ENCODE measurements at regions not wholly inside any gene's neighbourhood (a gene's known extent, or its start where the extent isn't known, plus 50 kb on each side); places are given as distances from the start of the nearest gene placed in this dataset.

DNA sequence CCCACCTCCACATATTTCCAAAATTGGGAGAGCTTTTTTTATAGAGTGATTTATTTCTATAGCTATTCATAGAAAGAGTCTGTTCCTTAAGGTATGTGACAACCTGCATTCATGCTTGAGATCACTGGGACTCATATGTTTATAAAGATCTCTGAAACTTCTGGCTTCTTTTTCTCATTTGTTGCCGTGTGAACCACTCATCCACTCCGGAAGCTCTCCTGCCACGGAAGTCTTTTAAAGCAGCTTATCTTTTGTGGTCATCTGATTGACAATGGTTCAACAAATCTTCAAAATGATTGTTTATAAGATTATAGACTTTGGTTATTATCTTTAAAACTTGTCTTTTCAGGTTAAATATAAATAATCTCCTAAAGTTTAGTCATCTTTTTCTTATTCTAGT lies 260.5 kb downstream of the C3orf38 start:
- DNase-seq (ENCODE audit: low read depth) = no peak
- CTCF ChIA-PET = no interaction called here
- Histone ChIP-seq H3K27me3 (ENCODE audit: control insufficient read depth, insufficient read depth, low read length) (no peaks in the 10 kb centered on the region), H3K4me3 (ENCODE audit: low read depth, low read length) (no peak overlapping the region), H3K36me3 (ENCODE audit: control insufficient read depth, insufficient read depth, low read length) (no peaks in the 10 kb centered on the region)
- POLR2A ChIA-PET = no interaction called here
- TF ChIP-seq, protein P1, sequence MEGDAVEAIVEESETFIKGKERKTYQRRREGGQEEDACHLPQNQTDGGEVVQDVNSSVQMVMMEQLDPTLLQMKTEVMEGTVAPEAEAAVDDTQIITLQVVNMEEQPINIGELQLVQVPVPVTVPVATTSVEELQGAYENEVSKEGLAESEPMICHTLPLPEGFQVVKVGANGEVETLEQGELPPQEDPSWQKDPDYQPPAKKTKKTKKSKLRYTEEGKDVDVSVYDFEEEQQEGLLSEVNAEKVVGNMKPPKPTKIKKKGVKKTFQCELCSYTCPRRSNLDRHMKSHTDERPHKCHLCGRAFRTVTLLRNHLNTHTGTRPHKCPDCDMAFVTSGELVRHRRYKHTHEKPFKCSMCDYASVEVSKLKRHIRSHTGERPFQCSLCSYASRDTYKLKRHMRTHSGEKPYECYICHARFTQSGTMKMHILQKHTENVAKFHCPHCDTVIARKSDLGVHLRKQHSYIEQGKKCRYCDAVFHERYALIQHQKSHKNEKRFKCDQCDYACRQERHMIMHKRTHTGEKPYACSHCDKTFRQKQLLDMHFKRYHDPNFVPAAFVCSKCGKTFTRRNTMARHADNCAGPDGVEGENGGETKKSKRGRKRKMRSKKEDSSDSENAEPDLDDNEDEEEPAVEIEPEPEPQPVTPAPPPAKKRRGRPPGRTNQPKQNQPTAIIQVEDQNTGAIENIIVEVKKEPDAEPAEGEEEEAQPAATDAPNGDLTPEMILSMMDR (IDR thresholded peaks at IDR 0.05; ENCODE audit: insufficient read depth, low read depth, low read length) = no peak

DNA sequence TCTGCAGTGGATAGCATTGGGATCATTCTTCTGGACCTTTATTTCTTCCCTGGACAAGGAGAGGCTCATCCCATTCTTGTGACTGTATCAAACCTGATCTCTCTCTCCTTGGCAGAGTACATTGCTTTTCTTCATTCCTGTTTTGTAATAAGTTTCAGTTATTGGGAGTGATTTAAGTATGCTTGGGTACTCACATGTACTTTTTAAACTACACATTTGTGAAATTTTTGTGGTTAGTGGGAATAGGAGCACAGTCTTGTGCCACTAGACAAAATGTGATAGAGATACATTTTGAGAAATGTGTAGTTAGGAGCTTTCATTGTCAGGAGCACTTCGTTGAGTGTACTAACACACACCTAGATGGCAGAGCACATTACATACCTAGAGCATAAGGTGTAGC lies 262.6 kb downstream of the C3orf38 start:
- ChIA-PET CTCF (no interaction called here), POLR2A (no interaction called here)
- H3K4me3 ChIP-seq (ENCODE audit: low read depth, low read length) = no peak overlapping the region
- no peaks in the 10 kb centered on the region for H3K36me3 ChIP-seq (ENCODE audit: control insufficient read depth, insufficient read depth, low read length)
- TF ChIP-seq, protein P1 (IDR thresholded peaks at IDR 0.05; ENCODE audit: insufficient read depth, low read depth, low read length) = no peak
- no peaks in the 10 kb centered on the region for H3K27me3 ChIP-seq (ENCODE audit: control insufficient read depth, insufficient read depth, low read length)
- no peak for DNase-seq (ENCODE audit: low read depth)

DNA sequence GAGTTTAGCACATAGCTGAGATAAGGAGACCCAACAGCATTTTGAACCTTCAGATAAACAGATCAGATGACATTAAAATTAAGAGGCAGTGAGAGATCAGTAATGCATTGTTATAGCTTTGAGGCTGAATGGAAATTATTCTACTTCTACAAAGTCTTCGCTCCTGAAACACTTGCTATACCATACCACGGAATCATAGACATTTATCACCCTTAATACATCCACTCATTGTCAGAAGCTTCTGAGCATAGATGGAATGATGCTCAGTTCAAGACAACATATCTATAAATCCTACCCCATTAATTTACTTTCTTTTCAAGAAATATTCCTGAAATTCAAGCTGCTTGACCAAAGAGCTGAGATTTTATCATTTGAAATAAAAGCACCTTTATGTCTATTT lies 266.7 kb downstream of the C3orf38 start:
- no peak for DNase-seq (ENCODE audit: low read depth)
- TF ChIP-seq, protein P1 (IDR thresholded peaks at IDR 0.05; ENCODE audit: insufficient read depth, low read depth, low read length) = no peak
- H3K27me3 ChIP-seq (ENCODE audit: control insufficient read depth, insufficient read depth, low read length) = no peaks in the 10 kb centered on the region
- no peaks in the 10 kb centered on the region for H3K36me3 ChIP-seq (ENCODE audit: control insufficient read depth, insufficient read depth, low read length)
- ChIA-PET CTCF (no interaction called here), POLR2A (no interaction called here)
- no peak overlapping the region for H3K4me3 ChIP-seq (ENCODE audit: low read depth, low read length)

DNA sequence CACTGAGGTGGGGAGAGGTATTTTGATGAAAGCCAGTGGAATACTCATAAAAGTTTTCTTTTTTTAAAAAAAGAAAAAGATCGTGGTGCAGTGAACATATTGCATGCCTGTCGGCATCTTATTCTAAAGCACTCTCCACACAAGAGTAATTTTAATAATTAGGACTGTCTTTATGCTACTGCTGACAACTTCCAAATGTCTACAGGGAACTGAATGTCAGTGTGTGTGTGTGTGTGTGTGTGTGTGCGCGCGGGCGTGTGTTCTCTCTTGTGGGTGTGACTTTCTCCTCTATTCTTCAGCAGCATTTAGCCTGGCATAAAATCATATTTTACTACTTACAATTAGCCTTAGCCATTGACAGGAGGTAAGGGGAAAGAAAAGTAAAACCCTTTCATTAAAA lies 268.5 kb downstream of the C3orf38 start:
- CTCF ChIA-PET = no interaction called here
- POLR2A ChIA-PET = no interaction called here
- DNase-seq (ENCODE audit: low read depth) = no peak
- TF ChIP-seq, protein P1 (IDR thresholded peaks at IDR 0.05; ENCODE audit: insufficient read depth, low read depth, low read length) = no peak
- H3K36me3 ChIP-seq (ENCODE audit: control insufficient read depth, insufficient read depth, low read length) = no peaks in the 10 kb centered on the region
- no peaks in the 10 kb centered on the region for H3K27me3 ChIP-seq (ENCODE audit: control insufficient read depth, insufficient read depth, low read length)
- H3K4me3 ChIP-seq (ENCODE audit: low read depth, low read length) = no peak overlapping the region

DNA sequence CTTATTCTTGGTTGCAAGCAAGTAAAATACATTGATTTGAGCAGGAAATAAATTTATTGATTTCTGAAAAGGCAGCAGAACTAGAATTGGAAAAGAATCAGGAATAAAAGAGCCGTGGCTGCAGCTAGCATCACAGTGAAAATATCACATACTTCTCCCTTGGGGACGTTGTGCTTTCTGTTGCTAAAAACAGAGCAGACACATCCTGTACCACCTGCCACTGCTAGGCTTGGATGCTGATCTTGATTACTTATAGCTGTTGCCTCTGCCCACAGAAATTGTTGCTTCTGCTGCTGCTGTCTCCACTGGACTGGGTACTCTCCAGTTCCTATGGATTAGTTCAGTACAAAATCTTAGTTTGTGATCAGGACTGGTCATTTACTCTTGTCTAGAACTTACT lies 283.8 kb downstream of the C3orf38 start:
- H3K36me3 ChIP-seq (ENCODE audit: control insufficient read depth, insufficient read depth, low read length) = no peaks in the 10 kb centered on the region
- POLR2A ChIA-PET = no interaction called here

More for the DNA sequence above, 283.8 kb downstream of the C3orf38 start:
- no peak for DNase-seq (ENCODE audit: low read depth)
- TF ChIP-seq, protein P1 (IDR thresholded peaks at IDR 0.05; ENCODE audit: insufficient read depth, low read depth, low read length) = no peak
- Histone ChIP-seq H3K4me3 (ENCODE audit: low read depth, low read length) (no peak overlapping the region), H3K27me3 (ENCODE audit: control insufficient read depth, insufficient read depth, low read length) (no peaks in the 10 kb centered on the region)
- CTCF ChIA-PET = no interaction called here
